ENCODE measurements at regions not wholly inside any gene's neighbourhood (a gene's known extent, or its start where the extent isn't known, plus 50 kb on each side); places are given as distances from the start of the nearest gene placed in this dataset.

DNA sequence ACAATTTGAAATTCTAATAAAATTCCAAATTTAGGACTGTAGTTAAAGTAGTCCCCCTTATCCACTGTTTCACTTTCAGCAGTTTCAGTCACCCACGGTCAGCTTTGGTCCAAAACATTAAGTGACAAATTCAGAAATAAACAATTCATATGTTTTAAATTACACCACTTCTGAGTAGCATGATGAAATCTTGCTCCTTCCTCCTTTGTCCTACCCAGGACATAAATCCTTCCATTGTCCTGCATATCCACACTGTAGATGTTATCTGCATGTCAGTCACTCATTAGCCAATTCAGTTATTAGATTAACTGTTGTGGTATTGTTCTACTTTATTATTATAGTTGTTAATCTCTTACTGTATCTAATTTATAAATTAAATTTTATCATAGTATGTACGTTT lies 376.5 kb downstream of the SH3GL2 start (continued):
- TF ChIP-seq CBFB (CRISPR knock-in tag; IDR thresholded peaks at IDR 0.05; ENCODE audit: low read depth) (no peak), GRHL2 (CRISPR knock-in tag; IDR thresholded peaks at IDR 0.05; ENCODE audit: insufficient replicate concordance, severe bottlenecking) (no peak)

DNA sequence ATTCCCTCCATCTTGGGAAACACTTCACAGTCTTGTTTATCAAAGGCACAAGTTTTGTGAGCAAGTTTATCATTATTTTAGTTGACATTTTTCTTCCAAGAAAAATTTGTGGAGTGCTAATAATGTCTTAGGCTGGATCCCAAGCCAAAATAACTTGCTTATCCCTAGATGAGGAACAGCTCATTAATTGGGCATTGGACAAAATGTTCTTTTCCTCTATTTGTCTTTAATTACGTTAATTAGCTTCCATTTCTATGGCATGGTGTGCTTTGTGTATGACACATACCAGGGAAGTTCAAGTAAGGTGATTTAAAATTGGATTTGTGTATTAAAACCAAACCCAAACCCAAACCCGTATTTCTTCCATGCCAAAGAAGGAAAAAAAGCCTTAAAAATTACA lies 379.5 kb downstream of the SH3GL2 start:
- no peak overlapping the region for H3K4me3 Mint-ChIP-seq
- no peaks in the 10 kb centered on the region for H3K27me3 Mint-ChIP-seq (ENCODE audit: low read depth)
- H3K36me3 Mint-ChIP-seq: no peaks in the 10 kb centered on the region
- DNase-seq (ENCODE audit: low spot score) (no peak), ATAC-seq (no peak)
- CTCF ChIA-PET: no interaction called here
- POLR2A ChIA-PET: no interaction called here
- peaks cover 4% of the 10 kb centered on the region for H3K4me1 Mint-ChIP-seq
- no peaks in the 10 kb centered on the region for H3K9me3 Mint-ChIP-seq
- TF ChIP-seq SMAD3 (CRISPR knock-in tag; IDR thresholded peaks at IDR 0.05; ENCODE audit: borderline replicate concordance) (no peak), NFE2L1 (CRISPR knock-in tag; IDR thresholded peaks at IDR 0.05) (no peak), CREB1 (CRISPR knock-in tag; IDR thresholded peaks at IDR 0.05) (no peak), FOXJ3 (CRISPR knock-in tag; IDR thresholded peaks at IDR 0.05; ENCODE audit: borderline replicate concordance) (no peak)
- TF ChIP-seq, protein P1, sequence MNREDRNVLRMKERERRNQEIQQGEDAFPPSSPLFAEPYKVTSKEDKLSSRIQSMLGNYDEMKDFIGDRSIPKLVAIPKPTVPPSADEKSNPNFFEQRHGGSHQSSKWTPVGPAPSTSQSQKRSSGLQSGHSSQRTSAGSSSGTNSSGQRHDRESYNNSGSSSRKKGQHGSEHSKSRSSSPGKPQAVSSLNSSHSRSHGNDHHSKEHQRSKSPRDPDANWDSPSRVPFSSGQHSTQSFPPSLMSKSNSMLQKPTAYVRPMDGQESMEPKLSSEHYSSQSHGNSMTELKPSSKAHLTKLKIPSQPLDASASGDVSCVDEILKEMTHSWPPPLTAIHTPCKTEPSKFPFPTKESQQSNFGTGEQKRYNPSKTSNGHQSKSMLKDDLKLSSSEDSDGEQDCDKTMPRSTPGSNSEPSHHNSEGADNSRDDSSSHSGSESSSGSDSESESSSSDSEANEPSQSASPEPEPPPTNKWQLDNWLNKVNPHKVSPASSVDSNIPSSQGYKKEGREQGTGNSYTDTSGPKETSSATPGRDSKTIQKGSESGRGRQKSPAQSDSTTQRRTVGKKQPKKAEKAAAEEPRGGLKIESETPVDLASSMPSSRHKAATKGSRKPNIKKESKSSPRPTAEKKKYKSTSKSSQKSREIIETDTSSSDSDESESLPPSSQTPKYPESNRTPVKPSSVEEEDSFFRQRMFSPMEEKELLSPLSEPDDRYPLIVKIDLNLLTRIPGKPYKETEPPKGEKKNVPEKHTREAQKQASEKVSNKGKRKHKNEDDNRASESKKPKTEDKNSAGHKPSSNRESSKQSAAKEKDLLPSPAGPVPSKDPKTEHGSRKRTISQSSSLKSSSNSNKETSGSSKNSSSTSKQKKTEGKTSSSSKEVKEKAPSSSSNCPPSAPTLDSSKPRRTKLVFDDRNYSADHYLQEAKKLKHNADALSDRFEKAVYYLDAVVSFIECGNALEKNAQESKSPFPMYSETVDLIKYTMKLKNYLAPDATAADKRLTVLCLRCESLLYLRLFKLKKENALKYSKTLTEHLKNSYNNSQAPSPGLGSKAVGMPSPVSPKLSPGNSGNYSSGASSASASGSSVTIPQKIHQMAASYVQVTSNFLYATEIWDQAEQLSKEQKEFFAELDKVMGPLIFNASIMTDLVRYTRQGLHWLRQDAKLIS (CRISPR knock-in tag; IDR thresholded peaks at IDR 0.05; ENCODE audit: borderline replicate concordance): no peak
- H3K27ac Mint-ChIP-seq: no peak overlapping the region

DNA sequence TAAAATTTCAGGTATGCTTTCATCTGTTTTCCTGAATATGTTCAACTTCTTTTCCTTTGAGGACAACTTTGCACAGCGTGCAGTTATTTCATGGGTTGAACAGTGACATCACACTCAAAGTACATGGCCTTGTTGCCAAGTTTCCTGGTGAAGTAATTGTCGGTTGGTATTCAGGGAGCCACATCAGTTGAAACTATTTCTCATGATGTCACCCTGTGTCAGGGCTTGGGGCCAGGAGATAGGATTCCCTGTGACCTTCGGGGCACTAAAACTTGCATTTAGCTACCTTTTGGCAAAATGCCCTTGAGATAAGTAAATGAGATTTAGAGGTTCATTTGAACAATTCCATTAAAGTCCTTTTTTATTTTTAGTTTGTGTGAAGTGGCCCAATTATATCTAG lies 383.9 kb downstream of the SH3GL2 start:
- Mint-ChIP-seq H3K4me3 (no peak overlapping the region), H3K36me3 (no peaks in the 10 kb centered on the region), H3K27ac (no peak overlapping the region), H3K27me3 (ENCODE audit: low read depth) (no peaks in the 10 kb centered on the region), H3K9me3 (no peaks in the 10 kb centered on the region), H3K4me1 (peaks cover 7% of the 10 kb centered on the region)
- ATAC-seq (no peak), DNase-seq (ENCODE audit: low spot score) (no peak)
- ChIA-PET POLR2A (no interaction called here), CTCF (interaction anchor here (0.6 kb wide), 1 partner anchor 56 kb away, joined by 3 read pairs; no protein-coding TSS in a partner anchor)
- TF ChIP-seq, protein P2, sequence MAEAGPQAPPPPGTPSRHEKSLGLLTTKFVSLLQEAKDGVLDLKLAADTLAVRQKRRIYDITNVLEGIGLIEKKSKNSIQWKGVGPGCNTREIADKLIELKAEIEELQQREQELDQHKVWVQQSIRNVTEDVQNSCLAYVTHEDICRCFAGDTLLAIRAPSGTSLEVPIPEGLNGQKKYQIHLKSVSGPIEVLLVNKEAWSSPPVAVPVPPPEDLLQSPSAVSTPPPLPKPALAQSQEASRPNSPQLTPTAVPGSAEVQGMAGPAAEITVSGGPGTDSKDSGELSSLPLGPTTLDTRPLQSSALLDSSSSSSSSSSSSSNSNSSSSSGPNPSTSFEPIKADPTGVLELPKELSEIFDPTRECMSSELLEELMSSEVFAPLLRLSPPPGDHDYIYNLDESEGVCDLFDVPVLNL (CRISPR knock-in tag; IDR thresholded peaks at IDR 0.05; ENCODE audit: borderline replicate concordance, low read depth): no peak
- TF ChIP-seq ZNF219 (CRISPR knock-in tag; IDR thresholded peaks at IDR 0.05; ENCODE audit: borderline replicate concordance): no peak
- TF ChIP-seq, protein P3, sequence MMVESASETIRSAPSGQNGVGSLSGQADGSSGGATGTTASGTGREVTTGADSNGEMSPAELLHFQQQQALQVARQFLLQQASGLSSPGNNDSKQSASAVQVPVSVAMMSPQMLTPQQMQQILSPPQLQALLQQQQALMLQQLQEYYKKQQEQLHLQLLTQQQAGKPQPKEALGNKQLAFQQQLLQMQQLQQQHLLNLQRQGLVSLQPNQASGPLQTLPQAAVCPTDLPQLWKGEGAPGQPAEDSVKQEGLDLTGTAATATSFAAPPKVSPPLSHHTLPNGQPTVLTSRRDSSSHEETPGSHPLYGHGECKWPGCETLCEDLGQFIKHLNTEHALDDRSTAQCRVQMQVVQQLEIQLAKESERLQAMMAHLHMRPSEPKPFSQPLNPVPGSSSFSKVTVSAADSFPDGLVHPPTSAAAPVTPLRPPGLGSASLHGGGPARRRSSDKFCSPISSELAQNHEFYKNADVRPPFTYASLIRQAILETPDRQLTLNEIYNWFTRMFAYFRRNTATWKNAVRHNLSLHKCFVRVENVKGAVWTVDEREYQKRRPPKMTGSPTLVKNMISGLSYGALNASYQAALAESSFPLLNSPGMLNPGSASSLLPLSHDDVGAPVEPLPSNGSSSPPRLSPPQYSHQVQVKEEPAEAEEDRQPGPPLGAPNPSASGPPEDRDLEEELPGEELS (CRISPR knock-in tag; IDR thresholded peaks at IDR 0.05): no peak
- TF ChIP-seq NFE2L1 (CRISPR knock-in tag; IDR thresholded peaks at IDR 0.05): no peak
- no peak for TF ChIP-seq MXD4 (CRISPR knock-in tag; IDR thresholded peaks at IDR 0.05; ENCODE audit: borderline replicate concordance)
- no peak for TF ChIP-seq TCF7 (CRISPR knock-in tag; IDR thresholded peaks at IDR 0.05; ENCODE audit: low read depth)
- TF ChIP-seq, protein P4, sequence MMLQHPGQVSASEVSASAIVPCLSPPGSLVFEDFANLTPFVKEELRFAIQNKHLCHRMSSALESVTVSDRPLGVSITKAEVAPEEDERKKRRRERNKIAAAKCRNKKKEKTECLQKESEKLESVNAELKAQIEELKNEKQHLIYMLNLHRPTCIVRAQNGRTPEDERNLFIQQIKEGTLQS (CRISPR knock-in tag; conservative IDR thresholded peaks at IDR 0.05): no peak
- TF ChIP-seq SMAD4 (CRISPR knock-in tag; IDR thresholded peaks at IDR 0.05): no peak
- TF ChIP-seq, protein P5, sequence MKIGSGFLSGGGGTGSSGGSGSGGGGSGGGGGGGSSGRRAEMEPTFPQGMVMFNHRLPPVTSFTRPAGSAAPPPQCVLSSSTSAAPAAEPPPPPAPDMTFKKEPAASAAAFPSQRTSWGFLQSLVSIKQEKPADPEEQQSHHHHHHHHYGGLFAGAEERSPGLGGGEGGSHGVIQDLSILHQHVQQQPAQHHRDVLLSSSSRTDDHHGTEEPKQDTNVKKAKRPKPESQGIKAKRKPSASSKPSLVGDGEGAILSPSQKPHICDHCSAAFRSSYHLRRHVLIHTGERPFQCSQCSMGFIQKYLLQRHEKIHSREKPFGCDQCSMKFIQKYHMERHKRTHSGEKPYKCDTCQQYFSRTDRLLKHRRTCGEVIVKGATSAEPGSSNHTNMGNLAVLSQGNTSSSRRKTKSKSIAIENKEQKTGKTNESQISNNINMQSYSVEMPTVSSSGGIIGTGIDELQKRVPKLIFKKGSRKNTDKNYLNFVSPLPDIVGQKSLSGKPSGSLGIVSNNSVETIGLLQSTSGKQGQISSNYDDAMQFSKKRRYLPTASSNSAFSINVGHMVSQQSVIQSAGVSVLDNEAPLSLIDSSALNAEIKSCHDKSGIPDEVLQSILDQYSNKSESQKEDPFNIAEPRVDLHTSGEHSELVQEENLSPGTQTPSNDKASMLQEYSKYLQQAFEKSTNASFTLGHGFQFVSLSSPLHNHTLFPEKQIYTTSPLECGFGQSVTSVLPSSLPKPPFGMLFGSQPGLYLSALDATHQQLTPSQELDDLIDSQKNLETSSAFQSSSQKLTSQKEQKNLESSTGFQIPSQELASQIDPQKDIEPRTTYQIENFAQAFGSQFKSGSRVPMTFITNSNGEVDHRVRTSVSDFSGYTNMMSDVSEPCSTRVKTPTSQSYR (CRISPR knock-in tag; IDR thresholded peaks at IDR 0.05): no peak
- TF ChIP-seq ZNF671 (CRISPR knock-in tag; IDR thresholded peaks at IDR 0.05): no peak
- TF ChIP-seq IRF2 (CRISPR knock-in tag; IDR thresholded peaks at IDR 0.05; ENCODE audit: borderline replicate concordance, low read depth): no peak

Data from WTC11 (cell line).